K562 (cell line): ENCODE measurements at regions not wholly inside any gene's neighbourhood (a gene's known extent, or its start where the extent isn't known, plus 50 kb on each side); places are given as distances from the start of the nearest gene placed in this dataset.

Experiments used
- COPS2 ChIP-seq: fragments of 450-650 bp; conservative IDR thresholded peaks from 2 replicates; pipeline ENCODE4 v1.6.1; 2016; ENCODE audit warnings: mild to moderate bottlenecking, moderate library complexity
- CTBP1 ChIP-seq: fragments of 450-650 bp; IDR thresholded peaks from 2 replicates; pipeline ENCODE4 v1.6.1; 2016; ENCODE audit warnings: borderline replicate concordance
- ERF ChIP-seq: fragments of 450-650 bp; formaldehyde crosslinking; IDR thresholded peaks from 2 replicates; pipeline ENCODE4 v1.4.0; 2020; ENCODE audit warnings: mild to moderate bottlenecking, mixed read lengths
- FOS ChIP-seq: IDR thresholded peaks from 3 replicates; pipeline ENCODE4 v1.6.1; 2011; ENCODE audit not compliant: insufficient read length; ENCODE audit errors: extremely low read depth
- FUS ChIP-seq: fragments of 200-400 bp; formaldehyde crosslinking; optimal IDR thresholded peaks from 2 replicates; pipeline ENCODE3; 2017; ENCODE audit warnings: low read depth, low read length
- GTF2E2 ChIP-seq: fragments of 200-800 bp; sonication (Bioruptor generic); IDR thresholded peaks from 2 replicates; pipeline ENCODE4 v1.6.1; 2016; ENCODE audit warnings: missing genetic modification characterization, missing compliant biosample characterization
- HDGF ChIP-seq: fragments of 450-650 bp; IDR thresholded peaks from 2 replicates; pipeline ENCODE4 v1.6.1; 2016
- MBD2 ChIP-seq: sonication (generic); IDR thresholded peaks from 2 replicates; pipeline ENCODE4 v1.6.1; 2016; ENCODE audit warnings: low read depth, borderline replicate concordance
- MIER1 ChIP-seq: fragments of 450-650 bp; IDR thresholded peaks from 2 replicates; pipeline ENCODE4 v1.6.1; 2016; ENCODE audit warnings: antibody characterized with exemption, mild to moderate bottlenecking, low read depth
- NFXL1 ChIP-seq: fragments of 450-650 bp; formaldehyde crosslinking; IDR thresholded peaks from 2 replicates; pipeline ENCODE4 v1.4.0; 2021; ENCODE audit warnings: mild to moderate bottlenecking
- POLR2AphosphoS5 ChIP-seq: IDR thresholded peaks from 2 replicates; pipeline ENCODE4 v1.6.1; 2011; ENCODE audit warnings: mild to moderate bottlenecking, low read depth, low read length, moderate library complexity; ENCODE audit not compliant: control insufficient read depth, insufficient read depth
- TEAD2 ChIP-seq: fragments of 450-650 bp; IDR thresholded peaks from 2 replicates; pipeline ENCODE4 v1.6.1; 2016; ENCODE audit warnings: missing genetic modification characterization, control low read depth, missing compliant biosample characterization
- ZC3H8 ChIP-seq: fragments of 450-650 bp; IDR thresholded peaks from 2 replicates; pipeline ENCODE4 v1.6.1; 2017
- ZNF212 ChIP-seq: fragments of 450-650 bp; formaldehyde crosslinking; IDR thresholded peaks from 2 replicates; pipeline ENCODE4 v1.4.0; 2020; ENCODE audit warnings: mild to moderate bottlenecking
- ZNF384 ChIP-seq: IDR thresholded peaks from 2 replicates; pipeline ENCODE4 v1.6.1; 2012; ENCODE audit warnings: low read depth, low read length, improper control_type of control experiment
- ZNF444 ChIP-seq: fragments of 250-450 bp; sonication (Bioruptor Pico); IDR thresholded peaks from 2 replicates; pipeline ENCODE4 v1.4.0; 2020; ENCODE audit warnings: mild to moderate bottlenecking, moderate library complexity
- ZNF589 ChIP-seq: fragments of 200-800 bp; sonication (Bioruptor generic); IDR thresholded peaks from 2 replicates; pipeline ENCODE4 v1.6.1; 2016; ENCODE audit warnings: low read depth, missing genetic modification characterization, missing compliant biosample characterization
- ZNF695 ChIP-seq: fragments of 450-650 bp; formaldehyde crosslinking; IDR thresholded peaks from 2 replicates; pipeline ENCODE4 v1.4.0; 2020; ENCODE audit warnings: mild to moderate bottlenecking, moderate library complexity
- ZNF766 ChIP-seq: fragments of 200-800 bp; sonication (Bioruptor generic); conservative IDR thresholded peaks from 2 replicates; pipeline ENCODE4 v1.6.1; 2016; ENCODE audit warnings: missing genetic modification characterization, missing compliant biosample characterization
- TF ChIP-seq, protein P1 (sequence below), 2 experiments: fragments of 450-650 bp in 1 of 2; sonication (generic) in 1 of 2; formaldehyde crosslinking; conservative IDR thresholded peaks; 2 replicates each; pipeline versions ENCODE4 v1.4.0 to v1.8.1; 2020 to 2022; ENCODE audit warnings: mild to moderate bottlenecking in 1 of 2, missing genetic modification reagents in 1 of 2
- TF ChIP-seq, protein P2 (sequence below): fragments of 250-450 bp; sonication (Bioruptor Pico); IDR thresholded peaks from 2 replicates; pipeline ENCODE4 v1.8.0; 2021; ENCODE audit warnings: borderline replicate concordance, mild to moderate bottlenecking, moderate library complexity; ENCODE audit not compliant: poor library complexity, severe bottlenecking
- TF ChIP-seq, protein P3 (sequence below): IDR thresholded peaks from 2 replicates; pipeline ENCODE4 v1.6.1; 2011; ENCODE audit not compliant: insufficient read length; ENCODE audit errors: extremely low read depth
- TF ChIP-seq, protein P4 (sequence below), 2 experiments: fragments of 450-650 bp in 1 of 2; IDR thresholded peaks; 2 replicates each; pipeline ENCODE4 v1.6.1; 2011 to 2017; ENCODE audit warnings: low read depth in 2 of 2, antibody characterized with exemption in 1 of 2, borderline replicate concordance in 1 of 2, low read length in 1 of 2, mild to moderate bottlenecking in 1 of 2, mixed read lengths in 1 of 2; ENCODE audit not compliant: control insufficient read depth in 1 of 2
- TF ChIP-seq, protein P5 (sequence below): fragments of 250-450 bp; sonication (Bioruptor Pico); IDR thresholded peaks from 2 replicates; pipeline ENCODE4 v1.9.0; 2021; ENCODE audit warnings: mild to moderate bottlenecking

DNA sequence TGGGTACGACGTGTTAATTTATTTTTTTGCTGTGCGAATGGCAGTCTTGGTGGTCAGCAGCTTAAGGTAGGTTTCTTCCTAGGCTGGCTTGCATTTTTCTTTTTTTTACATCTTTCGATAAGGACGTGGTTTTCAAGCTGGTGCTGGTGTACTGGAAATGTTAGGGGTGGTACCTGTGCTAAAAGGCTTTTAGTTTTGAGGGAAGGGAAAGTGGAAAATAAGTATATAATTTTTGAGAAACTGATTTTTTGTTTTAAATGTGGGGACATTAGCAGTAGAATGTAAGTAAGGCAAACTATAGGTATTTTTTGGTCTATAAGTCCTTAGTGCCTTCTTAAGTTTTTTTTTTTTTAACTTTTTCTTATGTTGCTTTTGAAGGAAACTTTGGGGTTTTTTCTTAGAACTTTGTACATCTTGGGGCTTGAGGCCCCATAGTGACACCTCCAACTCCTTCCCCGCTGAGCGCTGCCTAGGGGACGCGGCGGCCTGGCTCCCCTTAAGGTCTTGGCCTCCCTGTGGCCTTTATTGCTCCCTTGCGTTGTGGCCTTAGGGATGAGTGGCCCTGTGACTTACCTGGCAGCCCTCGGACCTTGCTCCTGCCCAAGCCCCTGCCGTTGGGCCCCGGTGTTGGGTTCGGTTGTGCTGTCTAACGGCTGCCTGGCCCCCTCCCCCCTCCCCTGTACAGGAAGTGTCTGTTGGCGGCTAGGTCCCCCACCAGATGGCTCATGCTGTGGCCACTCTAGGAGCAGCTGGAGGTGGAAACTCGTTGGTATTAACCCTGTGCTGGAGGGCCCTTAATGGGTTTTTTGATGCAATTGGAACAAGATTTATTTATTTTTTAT is 88.0 kb upstream of the RPRML start (continued):
- TF ChIP-seq ZNF766 (no peak), ZNF444 (CRISPR knock-in tag) (peak; percentile 84), NFXL1 (CRISPR knock-in tag) (no peak), HDGF (no peak), GTF2E2 (peak; percentile 92), COPS2 (no peak), CTBP1 (peak; percentile 73; the same call in 1 of the 2 replicates), TEAD2 (no peak), ZNF695 (CRISPR knock-in tag) (no peak), FUS (no peak), ZC3H8 (no peak), MIER1 (no peak), FOS (no peak), ZNF212 (CRISPR knock-in tag) (no peak; the same call in 1 of the 2 replicates), ZNF384 (peak; percentile 49), POLR2AphosphoS5 (peak; percentile 95), ZNF589 (CRISPR knock-in tag) (no peak), MBD2 (peak; percentile 88), ERF (peak; percentile 89; the same call in 1 of the 2 replicates)
- TF ChIP-seq, protein P1, sequence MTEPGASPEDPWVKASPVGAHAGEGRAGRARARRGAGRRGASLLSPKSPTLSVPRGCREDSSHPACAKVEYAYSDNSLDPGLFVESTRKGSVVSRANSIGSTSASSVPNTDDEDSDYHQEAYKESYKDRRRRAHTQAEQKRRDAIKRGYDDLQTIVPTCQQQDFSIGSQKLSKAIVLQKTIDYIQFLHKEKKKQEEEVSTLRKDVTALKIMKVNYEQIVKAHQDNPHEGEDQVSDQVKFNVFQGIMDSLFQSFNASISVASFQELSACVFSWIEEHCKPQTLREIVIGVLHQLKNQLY (CRISPR knock-in tag; conservative IDR thresholded peaks at IDR 0.05), result 0 out of 4 replicates have a peak, but pooled peaks of 1 of the 2 experiments have one; percentile 66
- TF ChIP-seq, protein P2, sequence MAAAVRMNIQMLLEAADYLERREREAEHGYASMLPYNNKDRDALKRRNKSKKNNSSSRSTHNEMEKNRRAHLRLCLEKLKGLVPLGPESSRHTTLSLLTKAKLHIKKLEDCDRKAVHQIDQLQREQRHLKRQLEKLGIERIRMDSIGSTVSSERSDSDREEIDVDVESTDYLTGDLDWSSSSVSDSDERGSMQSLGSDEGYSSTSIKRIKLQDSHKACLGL (CRISPR knock-in tag), result no peak
- TF ChIP-seq, protein P3, sequence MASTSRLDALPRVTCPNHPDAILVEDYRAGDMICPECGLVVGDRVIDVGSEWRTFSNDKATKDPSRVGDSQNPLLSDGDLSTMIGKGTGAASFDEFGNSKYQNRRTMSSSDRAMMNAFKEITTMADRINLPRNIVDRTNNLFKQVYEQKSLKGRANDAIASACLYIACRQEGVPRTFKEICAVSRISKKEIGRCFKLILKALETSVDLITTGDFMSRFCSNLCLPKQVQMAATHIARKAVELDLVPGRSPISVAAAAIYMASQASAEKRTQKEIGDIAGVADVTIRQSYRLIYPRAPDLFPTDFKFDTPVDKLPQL, result no peak
- TF ChIP-seq, protein P4, sequence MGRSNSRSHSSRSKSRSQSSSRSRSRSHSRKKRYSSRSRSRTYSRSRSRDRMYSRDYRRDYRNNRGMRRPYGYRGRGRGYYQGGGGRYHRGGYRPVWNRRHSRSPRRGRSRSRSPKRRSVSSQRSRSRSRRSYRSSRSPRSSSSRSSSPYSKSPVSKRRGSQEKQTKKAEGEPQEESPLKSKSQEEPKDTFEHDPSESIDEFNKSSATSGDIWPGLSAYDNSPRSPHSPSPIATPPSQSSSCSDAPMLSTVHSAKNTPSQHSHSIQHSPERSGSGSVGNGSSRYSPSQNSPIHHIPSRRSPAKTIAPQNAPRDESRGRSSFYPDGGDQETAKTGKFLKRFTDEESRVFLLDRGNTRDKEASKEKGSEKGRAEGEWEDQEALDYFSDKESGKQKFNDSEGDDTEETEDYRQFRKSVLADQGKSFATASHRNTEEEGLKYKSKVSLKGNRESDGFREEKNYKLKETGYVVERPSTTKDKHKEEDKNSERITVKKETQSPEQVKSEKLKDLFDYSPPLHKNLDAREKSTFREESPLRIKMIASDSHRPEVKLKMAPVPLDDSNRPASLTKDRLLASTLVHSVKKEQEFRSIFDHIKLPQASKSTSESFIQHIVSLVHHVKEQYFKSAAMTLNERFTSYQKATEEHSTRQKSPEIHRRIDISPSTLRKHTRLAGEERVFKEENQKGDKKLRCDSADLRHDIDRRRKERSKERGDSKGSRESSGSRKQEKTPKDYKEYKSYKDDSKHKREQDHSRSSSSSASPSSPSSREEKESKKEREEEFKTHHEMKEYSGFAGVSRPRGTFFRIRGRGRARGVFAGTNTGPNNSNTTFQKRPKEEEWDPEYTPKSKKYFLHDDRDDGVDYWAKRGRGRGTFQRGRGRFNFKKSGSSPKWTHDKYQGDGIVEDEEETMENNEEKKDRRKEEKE (IDR thresholded peaks at IDR 0.05; ENCODE audit: borderline replicate concordance in 1 of 2, control insufficient read depth in 1 of 2, low read depth in 2 of 2, low read length in 1 of 2), result peak in 1 of 2 experiments; percentile 90; a peak in 2 of 4 replicates
- TF ChIP-seq, protein P5, sequence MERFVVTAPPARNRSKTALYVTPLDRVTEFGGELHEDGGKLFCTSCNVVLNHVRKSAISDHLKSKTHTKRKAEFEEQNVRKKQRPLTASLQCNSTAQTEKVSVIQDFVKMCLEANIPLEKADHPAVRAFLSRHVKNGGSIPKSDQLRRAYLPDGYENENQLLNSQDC (CRISPR knock-in tag), result no peak
